ENCODE measurements at regions not wholly inside any gene's neighbourhood (a gene's known extent, or its start where the extent isn't known, plus 50 kb on each side); places are given as distances from the start of the nearest gene placed in this dataset.

DNA sequence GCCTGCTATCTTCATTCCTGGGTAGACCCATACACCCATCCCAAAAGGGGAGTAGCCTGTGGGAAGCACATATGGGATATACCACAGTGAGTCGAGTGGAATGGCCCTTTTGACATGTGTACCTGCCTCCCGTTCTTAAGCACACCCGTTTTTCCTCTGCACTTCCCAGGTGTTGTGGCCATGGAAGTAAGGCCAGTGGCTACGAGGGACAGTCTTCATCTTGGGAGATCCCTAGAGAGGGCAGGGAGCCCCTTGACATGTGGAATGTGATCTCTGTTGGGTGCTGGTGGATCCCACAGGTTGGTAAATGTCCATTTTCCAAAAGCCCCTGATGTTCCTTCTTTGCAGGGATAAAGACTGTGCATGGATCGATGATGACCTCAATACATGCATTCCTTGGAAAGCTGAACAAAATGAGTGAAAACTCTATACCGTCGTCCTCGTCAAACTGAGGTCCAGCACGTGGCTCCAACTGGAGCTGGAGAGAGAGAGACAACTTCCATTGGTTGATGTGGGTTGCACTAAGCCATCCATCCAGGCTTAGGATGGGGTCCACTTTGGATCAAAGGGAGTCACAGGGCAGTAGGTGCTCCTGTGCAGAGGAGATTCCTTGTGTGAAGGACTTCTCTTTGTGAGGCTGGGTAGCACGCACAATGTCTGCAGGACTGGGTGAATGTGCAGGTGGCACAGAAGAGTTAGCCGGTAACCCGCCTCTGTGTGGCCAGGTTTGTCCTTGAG lies 136.8 kb downstream of the SNRPN start:
- H3K9me3 Mint-ChIP-seq, result peaks cover 77% of the 10 kb centered on the region

DNA sequence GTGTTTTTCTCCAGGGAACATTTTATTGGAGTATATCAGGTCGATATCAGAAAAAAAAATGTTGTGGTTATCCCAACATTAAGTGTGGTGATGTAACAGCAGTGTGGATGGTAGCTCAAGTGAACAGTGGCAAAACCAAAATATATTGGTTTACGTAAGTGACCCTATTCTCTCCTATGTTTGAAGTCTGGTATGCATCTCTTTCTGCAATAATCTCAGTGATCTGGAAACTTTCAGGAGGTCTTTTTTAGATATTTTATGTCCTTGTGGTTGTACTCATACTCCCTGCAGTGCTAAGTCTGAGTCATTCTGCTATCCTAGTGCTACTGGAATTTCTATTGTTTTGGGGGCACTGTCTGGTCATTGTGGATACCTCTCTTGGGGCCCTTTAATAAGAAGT lies 137.9 kb downstream of the SNRPN start:
- Mint-ChIP-seq H3K27ac (no peak overlapping the region), H3K36me3 (ENCODE audit: low read depth) (peaks cover 86% of the 10 kb centered on the region), H3K9me3 (peaks cover 74% of the 10 kb centered on the region), H3K4me3 (no peak overlapping the region), H3K27me3 (ENCODE audit: insufficient read depth) (peaks cover 3% of the 10 kb centered on the region; the same call in 1 of the 2 replicates), H3K4me1 (ENCODE audit: low read depth) (no peaks in the 10 kb centered on the region)
- no peak for DNase-seq
- TF ChIP-seq, protein P1, sequence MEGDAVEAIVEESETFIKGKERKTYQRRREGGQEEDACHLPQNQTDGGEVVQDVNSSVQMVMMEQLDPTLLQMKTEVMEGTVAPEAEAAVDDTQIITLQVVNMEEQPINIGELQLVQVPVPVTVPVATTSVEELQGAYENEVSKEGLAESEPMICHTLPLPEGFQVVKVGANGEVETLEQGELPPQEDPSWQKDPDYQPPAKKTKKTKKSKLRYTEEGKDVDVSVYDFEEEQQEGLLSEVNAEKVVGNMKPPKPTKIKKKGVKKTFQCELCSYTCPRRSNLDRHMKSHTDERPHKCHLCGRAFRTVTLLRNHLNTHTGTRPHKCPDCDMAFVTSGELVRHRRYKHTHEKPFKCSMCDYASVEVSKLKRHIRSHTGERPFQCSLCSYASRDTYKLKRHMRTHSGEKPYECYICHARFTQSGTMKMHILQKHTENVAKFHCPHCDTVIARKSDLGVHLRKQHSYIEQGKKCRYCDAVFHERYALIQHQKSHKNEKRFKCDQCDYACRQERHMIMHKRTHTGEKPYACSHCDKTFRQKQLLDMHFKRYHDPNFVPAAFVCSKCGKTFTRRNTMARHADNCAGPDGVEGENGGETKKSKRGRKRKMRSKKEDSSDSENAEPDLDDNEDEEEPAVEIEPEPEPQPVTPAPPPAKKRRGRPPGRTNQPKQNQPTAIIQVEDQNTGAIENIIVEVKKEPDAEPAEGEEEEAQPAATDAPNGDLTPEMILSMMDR (IDR thresholded peaks at IDR 0.05), result no peak

More for the DNA sequence above, 136.8 kb downstream of the SNRPN start:
- peaks cover 3% of the 10 kb centered on the region; the same call in 1 of the 2 replicates for H3K27me3 Mint-ChIP-seq (ENCODE audit: insufficient read depth)
- DNase-seq, result no peak
- no peak overlapping the region for H3K27ac Mint-ChIP-seq
- TF ChIP-seq, protein P1 (IDR thresholded peaks at IDR 0.05), result no peak
- no peaks in the 10 kb centered on the region for H3K4me1 Mint-ChIP-seq (ENCODE audit: low read depth)
- no peak overlapping the region for H3K4me3 Mint-ChIP-seq
- H3K36me3 Mint-ChIP-seq (ENCODE audit: low read depth), result peaks cover 90% of the 10 kb centered on the region

- DNase-seq, result no peak
- no peak overlapping the region for H3K27ac Mint-ChIP-seq
- peaks cover 66% of the 10 kb centered on the region for H3K9me3 Mint-ChIP-seq
- H3K4me3 Mint-ChIP-seq, result no peak overlapping the region
- no peaks in the 10 kb centered on the region for H3K4me1 Mint-ChIP-seq (ENCODE audit: low read depth)
- peaks cover 3% of the 10 kb centered on the region; the same call in 1 of the 2 replicates for H3K27me3 Mint-ChIP-seq (ENCODE audit: insufficient read depth)
- TF ChIP-seq, protein P1 (IDR thresholded peaks at IDR 0.05), result no peak
- peaks cover 82% of the 10 kb centered on the region for H3K36me3 Mint-ChIP-seq (ENCODE audit: low read depth)
Measured at GRCh38 chr15:25093455-25094029, 138.8 kb downstream of the SNRPN start.

GRCh38 chr15:25094066-25094465 lies 139.3 kb downstream of the SNRPN start:
- peaks cover 62% of the 10 kb centered on the region for H3K9me3 Mint-ChIP-seq
- TF ChIP-seq, protein P1 (IDR thresholded peaks at IDR 0.05), result no peak
- H3K4me3 Mint-ChIP-seq, result no peak overlapping the region
- peaks cover 82% of the 10 kb centered on the region for H3K36me3 Mint-ChIP-seq (ENCODE audit: low read depth)
- H3K27me3 Mint-ChIP-seq (ENCODE audit: insufficient read depth), result peaks cover 3% of the 10 kb centered on the region; the same call in 1 of the 2 replicates
- H3K27ac Mint-ChIP-seq, result no peak overlapping the region
- H3K4me1 Mint-ChIP-seq (ENCODE audit: low read depth), result no peaks in the 10 kb centered on the region
- DNase-seq, result no peak

- Mint-ChIP-seq H3K27me3 (ENCODE audit: insufficient read depth) (peaks cover 3% of the 10 kb centered on the region; the same call in 1 of the 2 replicates), H3K4me3 (no peak overlapping the region), H3K4me1 (ENCODE audit: low read depth) (no peaks in the 10 kb centered on the region), H3K27ac (no peak overlapping the region), H3K36me3 (ENCODE audit: low read depth) (peaks cover 82% of the 10 kb centered on the region), H3K9me3 (peaks cover 60% of the 10 kb centered on the region)
- TF ChIP-seq, protein P1 (IDR thresholded peaks at IDR 0.05), result no peak
- no peak for DNase-seq
Measured at GRCh38 chr15:25094519-25094918, 139.7 kb downstream of the SNRPN start.
